Muscle of leg (tissue), 3 donors: ENCODE measurements at regions not wholly inside any gene's neighbourhood (a gene's known extent, or its start where the extent isn't known, plus 50 kb on each side); places are given as distances from the start of the nearest gene placed in this dataset.
A peak's percentile ranks its signal among the peaks of the same experiment; 100 is the strongest.

Source experiments
- DNase-seq: peaks from one replicate; pipeline ENCODE4 v3.0.0; 2013
- H3K27ac ChIP-seq: one replicate; pipeline ENCODE4 v1.5.1; 2013; ENCODE audit warnings: mild to moderate bottlenecking, low read length, control low read depth
- H3K27me3 ChIP-seq: one replicate; pipeline ENCODE4 v1.6.1; 2013; ENCODE audit warnings: low read length; ENCODE audit not compliant: control insufficient read depth, insufficient read depth
- H3K36me3 ChIP-seq: one replicate; pipeline ENCODE4 v1.6.1; 2013; ENCODE audit warnings: low read length; ENCODE audit not compliant: control insufficient read depth, insufficient read depth
- H3K4me1 ChIP-seq: one replicate; pipeline ENCODE4 v1.6.1; 2013; ENCODE audit warnings: low read length; ENCODE audit not compliant: control insufficient read depth, insufficient read depth
- H3K4me3 ChIP-seq: one replicate; pipeline ENCODE4 v1.5.1; 2013; ENCODE audit warnings: low read length, control low read depth
- H3K9me3 ChIP-seq: replicated peaks from 2 replicates; pipeline ENCODE4 v1.6.1; 2013; ENCODE audit warnings: low read depth, low read length; ENCODE audit not compliant: control insufficient read depth
- WGBS: methylation state at CpG from one replicate; pipeline ENCODE4 v1.1.5; 2013; ENCODE audit warnings: missing lambda C conversion rate; ENCODE audit not compliant: insufficient coverage; 5-methylcytosine and 5-hydroxymethylcytosine counted together

- WGBS = no CpG with 5 or more reads among the region's 2 CpGs
- Histone ChIP-seq H3K27me3 (peaks cover 7% of the 10 kb centered on the region), H3K9me3 (no peaks in the 10 kb centered on the region), H3K36me3 (no peaks in the 10 kb centered on the region), H3K4me1 (peaks cover 48% of the 10 kb centered on the region), H3K4me3 (no peak overlapping the region), H3K27ac (peak overlapping the region; percentile 97)
- DNase-seq = peak; percentile 92
These were observed 537.3 kb upstream of the MGMT start for GRCh38 chr10:128929767-128930166.

GRCh38 chr10:128930515-128930914 is 536.5 kb upstream of the MGMT start:
- no peaks in the 10 kb centered on the region for H3K36me3 ChIP-seq
- peaks cover 7% of the 10 kb centered on the region for H3K27me3 ChIP-seq

GRCh38 chr10:128932071-128932820 is 534.8 kb upstream of the MGMT start:
- WGBS = 94% methylated on average over 16 of the region's 19 CpGs
- Histone ChIP-seq H3K36me3 (no peaks in the 10 kb centered on the region), H3K9me3 (no peaks in the 10 kb centered on the region), H3K4me3 (no peak overlapping the region), H3K27ac (no peak overlapping the region), H3K27me3 (peaks cover 7% of the 10 kb centered on the region), H3K4me1 (peaks cover 41% of the 10 kb centered on the region)
- no peak for DNase-seq

More at GRCh38 chr10:128930515-128930914, 536.5 kb upstream of the MGMT start:
- H3K4me1 ChIP-seq = peaks cover 48% of the 10 kb centered on the region
- no peaks in the 10 kb centered on the region for H3K9me3 ChIP-seq
- peak overlapping the region; percentile 97 for H3K27ac ChIP-seq
- WGBS = 49% methylated on average over 5 of the region's 6 CpGs
- DNase-seq = peak; percentile 51
- H3K4me3 ChIP-seq = no peak overlapping the region

GRCh38 chr10:128934492-128934891 is 532.5 kb upstream of the MGMT start:
- H3K36me3 ChIP-seq = no peaks in the 10 kb centered on the region
- H3K4me3 ChIP-seq = no peak overlapping the region
- H3K27me3 ChIP-seq = no peaks in the 10 kb centered on the region
- DNase-seq = no peak
- no peak overlapping the region for H3K27ac ChIP-seq
- no CpG with 5 or more reads among the region's 6 CpGs for WGBS
- peaks cover 30% of the 10 kb centered on the region for H3K4me1 ChIP-seq
- H3K9me3 ChIP-seq = no peaks in the 10 kb centered on the region

- H3K27ac ChIP-seq = no peak overlapping the region
- no peak for DNase-seq
- H3K27me3 ChIP-seq = no peaks in the 10 kb centered on the region
- H3K4me1 ChIP-seq = peaks cover 24% of the 10 kb centered on the region
- no peak overlapping the region for H3K4me3 ChIP-seq
- H3K9me3 ChIP-seq = no peaks in the 10 kb centered on the region
- no peaks in the 10 kb centered on the region for H3K36me3 ChIP-seq
- 92% methylated on average over 3 of the region's 9 CpGs for whole genome bisulfite sequencing
These were observed 530.6 kb upstream of the MGMT start for GRCh38 chr10:128936392-128936791.

GRCh38 chr10:128938558-128938957 is 528.5 kb upstream of the MGMT start:
- no peak overlapping the region for H3K4me3 ChIP-seq
- WGBS = 100% methylated on average over 1 of the region's 3 CpGs
- H3K27ac ChIP-seq = peak overlapping the region; percentile 48
- no peaks in the 10 kb centered on the region for H3K36me3 ChIP-seq
- no peaks in the 10 kb centered on the region for H3K9me3 ChIP-seq
- no peaks in the 10 kb centered on the region for H3K27me3 ChIP-seq
- H3K4me1 ChIP-seq = peaks cover 23% of the 10 kb centered on the region
- peak; percentile 87 for DNase-seq

- no peaks in the 10 kb centered on the region for H3K36me3 ChIP-seq
- WGBS = 39% methylated on average over 3 of the region's 5 CpGs
- H3K4me3 ChIP-seq = no peak overlapping the region
- peak overlapping the region; percentile 48 for H3K27ac ChIP-seq
- H3K9me3 ChIP-seq = no peaks in the 10 kb centered on the region
- DNase-seq = peak; percentile 85
- no peaks in the 10 kb centered on the region for H3K27me3 ChIP-seq
- H3K4me1 ChIP-seq = peaks cover 23% of the 10 kb centered on the region
These were observed 527.0 kb upstream of the MGMT start for GRCh38 chr10:128940081-128940480.

- WGBS = 61% methylated on average over 5 of the region's 6 CpGs
- H3K36me3 ChIP-seq = no peaks in the 10 kb centered on the region
- peaks cover 2% of the 10 kb centered on the region for H3K9me3 ChIP-seq
- H3K27ac ChIP-seq = no peak overlapping the region
- H3K4me1 ChIP-seq = peaks cover 17% of the 10 kb centered on the region
- DNase-seq = peak; percentile 71
- no peaks in the 10 kb centered on the region for H3K27me3 ChIP-seq
- no peak overlapping the region for H3K4me3 ChIP-seq
These were observed 523.9 kb upstream of the MGMT start for GRCh38 chr10:128943111-128943510.

- Histone ChIP-seq H3K4me3 (no peak overlapping the region), H3K27ac (no peak overlapping the region), H3K9me3 (peaks cover 2% of the 10 kb centered on the region), H3K4me1 (peaks cover 7% of the 10 kb centered on the region), H3K36me3 (no peaks in the 10 kb centered on the region), H3K27me3 (no peaks in the 10 kb centered on the region)
- 81% methylated on average over 6 of the region's 7 CpGs for WGBS
- DNase-seq = no peak
These were observed 521.6 kb upstream of the MGMT start for GRCh38 chr10:128945398-128945797.

GRCh38 chr10:128950159-128950915 is 516.7 kb upstream of the MGMT start:
- peaks cover 3% of the 10 kb centered on the region for H3K4me1 ChIP-seq
- 82% methylated on average over 10 of the region's 18 CpGs for WGBS

More at GRCh38 chr10:128950159-128950915, 516.7 kb upstream of the MGMT start:
- H3K36me3 ChIP-seq = no peaks in the 10 kb centered on the region
- no peak for DNase-seq
- H3K4me3 ChIP-seq = no peak overlapping the region
- no peaks in the 10 kb centered on the region for H3K27me3 ChIP-seq
- peaks cover 2% of the 10 kb centered on the region for H3K9me3 ChIP-seq
- H3K27ac ChIP-seq = no peak overlapping the region
